RPMI7951 (cell line): ENCODE measurements at regions not wholly inside any gene's neighbourhood (a gene's known extent, or its start where the extent isn't known, plus 50 kb on each side); places are given as distances from the start of the nearest gene placed in this dataset.

ENCODE experiments used
- DNase-seq: peaks from one replicate; pipeline ENCODE4 v3.0.0-alpha.2; 2012; ENCODE audit warnings: low read depth

- DNase-seq, result no peak
These were observed 216.3 kb downstream of the CETN3 start for GRCh38 chr5:90193185-90193822.

- DNase-seq, result no peak
These were observed 218.1 kb downstream of the CETN3 start for GRCh38 chr5:90191352-90192045.

GRCh38 chr5:90185897-90186468 is 223.6 kb downstream of the CETN3 start:
- DNase-seq, result no peak

- no peak for DNase-seq
These were observed 224.8 kb downstream of the CETN3 start for GRCh38 chr5:90184764-90185163.

GRCh38 chr5:90182726-90183125 is 226.8 kb downstream of the CETN3 start:
- peak; percentile 5 for DNase-seq

GRCh38 chr5:90174236-90174635 is 235.3 kb downstream of the CETN3 start:
- DNase-seq, result no peak

- peak; percentile 2 for DNase-seq
These were observed 236.1 kb downstream of the CETN3 start for GRCh38 chr5:90173299-90174030.

GRCh38 chr5:90171466-90171865 is 238.1 kb downstream of the CETN3 start:
- no peak for DNase-seq

GRCh38 chr5:90170261-90170660 is 239.3 kb downstream of the CETN3 start:
- DNase-seq, result peak; percentile 15

GRCh38 chr5:90169078-90169477 is 240.5 kb downstream of the CETN3 start:
- no peak for DNase-seq

GRCh38 chr5:90168399-90168798 is 241.2 kb downstream of the CETN3 start:
- DNase-seq, result no peak

GRCh38 chr5:90166816-90167215 is 242.7 kb downstream of the CETN3 start:
- DNase-seq, result no peak

GRCh38 chr5:90162324-90162723 is 247.2 kb downstream of the CETN3 start:
- no peak for DNase-seq

GRCh38 chr5:90161414-90161813 is 248.1 kb downstream of the CETN3 start:
- DNase-seq, result peak; percentile 30

GRCh38 chr5:90158131-90158530 is 251.4 kb downstream of the CETN3 start:
- no peak for DNase-seq

GRCh38 chr5:90153031-90153430 is 256.5 kb downstream of the CETN3 start:
- no peak for DNase-seq

GRCh38 chr5:90144625-90145327 is 264.8 kb downstream of the CETN3 start:
- DNase-seq, result peak; percentile 46

- no peak for DNase-seq
These were observed 267.0 kb downstream of the CETN3 start for GRCh38 chr5:90142541-90142940.

GRCh38 chr5:90141984-90142383 is 267.6 kb downstream of the CETN3 start:
- DNase-seq, result no peak

- DNase-seq, result no peak
These were observed 272.5 kb downstream of the CETN3 start for GRCh38 chr5:90136952-90137528.

GRCh38 chr5:90135779-90136378 is 273.7 kb downstream of the CETN3 start:
- DNase-seq, result no peak
